Neural progenitor cell (in vitro differentiated cells): ENCODE measurements at regions not wholly inside any gene's neighbourhood (a gene's known extent, or its start where the extent isn't known, plus 50 kb on each side); places are given as distances from the start of the nearest gene placed in this dataset.

Source experiments
- DNase-seq: peaks from one replicate; pipeline ENCODE4 v3.0.0-alpha.2; 2016; ENCODE audit warnings: low spot score
- H2AFZ ChIP-seq: fragments of 200-600 bp; sonication (generic); replicated peaks from 2 replicates; pipeline ENCODE4 v1.6.1; 2016; ENCODE audit warnings: antibody characterized with exemption
- H3F3A ChIP-seq: fragments of 200-600 bp; sonication (generic); 2 replicates; pipeline ENCODE4 v1.6.1; 2016; ENCODE audit warnings: antibody characterized with exemption, low read depth
- H3K27ac ChIP-seq: fragments of 200-600 bp; sonication (generic); 2 replicates; pipeline ENCODE4 v1.5.1; 2016; ENCODE audit warnings: mild to moderate bottlenecking
- H3K27me3 ChIP-seq: fragments of 200-600 bp; sonication (generic); 2 replicates; pipeline ENCODE4 v1.6.1; 2016; ENCODE audit warnings: mild to moderate bottlenecking, moderate library complexity
- H3K36me3 ChIP-seq: fragments of 200-600 bp; sonication (generic); 2 replicates; pipeline ENCODE4 v1.5.1; 2016
- H3K4me1 ChIP-seq: fragments of 200-600 bp; sonication (generic); 2 replicates; pipeline ENCODE4 v1.6.1; 2016; ENCODE audit warnings: mixed run types
- H3K4me2 ChIP-seq: fragments of 200-600 bp; sonication (generic); 2 replicates; pipeline ENCODE4 v1.6.1; 2016
- H3K4me3 ChIP-seq: fragments of 200-600 bp; sonication (generic); 2 replicates; pipeline ENCODE4 v1.5.1; 2016
- H3K79me2 ChIP-seq: fragments of 200-600 bp; sonication (generic); 2 replicates; pipeline ENCODE4 v1.6.1; 2016; ENCODE audit warnings: low read depth
- H3K9ac ChIP-seq: fragments of 200-600 bp; sonication (generic); 2 replicates; pipeline ENCODE4 v1.6.1; 2016
- H3K9me3 ChIP-seq: fragments of 200-600 bp; sonication (generic); 2 replicates; pipeline ENCODE4 v1.5.1; 2016; ENCODE audit warnings: low read depth
- H4K20me1 ChIP-seq: fragments of 200-600 bp; sonication (generic); 2 replicates; pipeline ENCODE4 v1.6.1; 2016; ENCODE audit warnings: low read depth
- H3K27ac Mint-ChIP-seq: 3 replicates; pipeline ENCODE4 v1.8.0; 2021; ENCODE audit warnings: mixed read lengths
- H3K27me3 Mint-ChIP-seq: 2 replicates; pipeline ENCODE4 v1.8.0; 2022; ENCODE audit warnings: low read depth, mild to moderate bottlenecking, inconsistent platforms, moderate library complexity, mixed read lengths; ENCODE audit not compliant: insufficient read depth
- H3K36me3 Mint-ChIP-seq: 3 replicates; pipeline ENCODE4 v1.8.0; 2021; ENCODE audit warnings: mixed read lengths
- H3K4me1 Mint-ChIP-seq: 3 replicates; pipeline ENCODE4 v1.8.0; 2021; ENCODE audit warnings: mixed read lengths
- H3K4me3 Mint-ChIP-seq: 3 replicates; pipeline ENCODE4 v1.8.0; 2021; ENCODE audit warnings: mild to moderate bottlenecking, moderate library complexity, mixed read lengths
- H3K9me3 Mint-ChIP-seq: 3 replicates; pipeline ENCODE4 v1.8.0; 2020; ENCODE audit warnings: mixed read lengths
- EZH2 ChIP-seq: fragments of 200-600 bp; sonication (generic); IDR thresholded peaks from 2 replicates; pipeline ENCODE4 v1.6.1; 2017; ENCODE audit warnings: antibody characterized with exemption, mild to moderate bottlenecking, moderate library complexity
- EZH2phosphoT487 ChIP-seq: fragments of 200-600 bp; sonication (generic); IDR thresholded peaks from 2 replicates; pipeline ENCODE4 v1.6.1; 2017; ENCODE audit warnings: antibody characterized with exemption
- TF ChIP-seq, protein P1 (sequence below): fragments of 200-600 bp; sonication (generic); IDR thresholded peaks from 2 replicates; pipeline ENCODE4 v1.5.1; 2017; ENCODE audit warnings: antibody characterized with exemption, mild to moderate bottlenecking

- H3K27ac Mint-ChIP-seq, result no peak overlapping the region
- Histone ChIP-seq H3K79me2 (no peaks in the 10 kb centered on the region), H3F3A (no peaks in the 10 kb centered on the region), H3K36me3 (no peaks in the 10 kb centered on the region), H3K4me3 (no peak overlapping the region), H3K9ac (no peak overlapping the region), H4K20me1 (no peaks in the 10 kb centered on the region), H3K27ac (no peak overlapping the region), H3K4me1 (no peaks in the 10 kb centered on the region), H3K27me3 (no peaks in the 10 kb centered on the region), H3K4me2 (no peak overlapping the region), H3K9me3 (no peaks in the 10 kb centered on the region), H2AFZ (no peak overlapping the region)
- no peak for DNase-seq
- TF ChIP-seq, protein P1, sequence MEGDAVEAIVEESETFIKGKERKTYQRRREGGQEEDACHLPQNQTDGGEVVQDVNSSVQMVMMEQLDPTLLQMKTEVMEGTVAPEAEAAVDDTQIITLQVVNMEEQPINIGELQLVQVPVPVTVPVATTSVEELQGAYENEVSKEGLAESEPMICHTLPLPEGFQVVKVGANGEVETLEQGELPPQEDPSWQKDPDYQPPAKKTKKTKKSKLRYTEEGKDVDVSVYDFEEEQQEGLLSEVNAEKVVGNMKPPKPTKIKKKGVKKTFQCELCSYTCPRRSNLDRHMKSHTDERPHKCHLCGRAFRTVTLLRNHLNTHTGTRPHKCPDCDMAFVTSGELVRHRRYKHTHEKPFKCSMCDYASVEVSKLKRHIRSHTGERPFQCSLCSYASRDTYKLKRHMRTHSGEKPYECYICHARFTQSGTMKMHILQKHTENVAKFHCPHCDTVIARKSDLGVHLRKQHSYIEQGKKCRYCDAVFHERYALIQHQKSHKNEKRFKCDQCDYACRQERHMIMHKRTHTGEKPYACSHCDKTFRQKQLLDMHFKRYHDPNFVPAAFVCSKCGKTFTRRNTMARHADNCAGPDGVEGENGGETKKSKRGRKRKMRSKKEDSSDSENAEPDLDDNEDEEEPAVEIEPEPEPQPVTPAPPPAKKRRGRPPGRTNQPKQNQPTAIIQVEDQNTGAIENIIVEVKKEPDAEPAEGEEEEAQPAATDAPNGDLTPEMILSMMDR, result no peak
- TF ChIP-seq EZH2phosphoT487, result no peak
- TF ChIP-seq EZH2, result no peak
- peaks cover 14% of the 10 kb centered on the region for H3K4me1 Mint-ChIP-seq
- H3K27me3 Mint-ChIP-seq, result peaks cover 10% of the 10 kb centered on the region
- no peak overlapping the region for H3K4me3 Mint-ChIP-seq
- peaks cover 2% of the 10 kb centered on the region for H3K9me3 Mint-ChIP-seq
- H3K36me3 Mint-ChIP-seq, result no peaks in the 10 kb centered on the region
Measured at GRCh38 chr2:238725298-238725697, 122.6 kb upstream of the TWIST2 start.

DNA sequence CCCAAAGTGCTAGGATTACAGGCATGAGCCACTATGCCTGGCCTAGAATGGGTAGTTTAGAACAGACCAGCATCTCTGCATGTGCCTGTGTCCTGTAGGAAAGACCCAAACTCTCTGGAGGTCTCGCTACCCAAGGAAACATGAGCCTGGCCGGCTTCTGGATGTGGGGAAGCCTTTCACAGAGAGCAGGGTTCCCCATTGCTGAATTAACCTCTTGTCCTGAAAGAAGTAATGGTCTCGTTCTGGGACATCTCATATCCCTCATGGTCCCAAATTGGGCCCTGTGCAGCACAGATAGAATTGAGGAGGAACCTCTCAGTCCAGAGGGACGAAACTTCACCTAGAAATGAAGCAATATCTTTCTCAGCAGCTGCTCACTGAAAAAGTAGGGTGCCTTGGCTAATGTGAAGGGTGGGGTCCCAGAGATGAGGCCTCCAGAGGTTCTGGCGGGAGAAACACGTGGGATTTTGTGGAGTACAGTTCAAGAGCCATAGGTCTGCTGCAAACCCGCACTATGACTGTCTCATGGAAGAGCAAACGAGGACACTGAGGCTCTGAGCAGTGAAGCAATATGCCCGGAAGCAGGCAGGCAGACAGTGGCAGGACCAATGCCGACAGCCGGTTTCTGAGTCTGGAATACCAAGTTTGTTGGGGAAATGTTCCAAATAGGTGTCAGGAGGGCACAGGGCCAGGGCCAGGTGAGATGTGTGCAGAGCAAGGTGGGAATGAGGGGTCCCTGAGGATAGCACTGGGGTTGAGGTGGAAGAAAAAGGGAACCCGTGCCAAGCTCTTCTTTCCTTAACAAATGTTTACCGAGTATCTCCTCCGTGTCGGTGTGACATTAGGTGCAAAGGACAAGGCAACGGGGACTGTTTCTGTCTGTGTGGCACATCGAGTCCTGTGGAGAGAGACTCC lies 121.0 kb upstream of the TWIST2 start:
- no peaks in the 10 kb centered on the region for H3K9me3 ChIP-seq
- no peaks in the 10 kb centered on the region for H3K79me2 ChIP-seq
- H3K27ac ChIP-seq, result no peak overlapping the region
- H3K27me3 ChIP-seq, result no peaks in the 10 kb centered on the region
- no peak overlapping the region for H3K4me2 ChIP-seq
- peaks cover 14% of the 10 kb centered on the region for H3K4me1 Mint-ChIP-seq
- DNase-seq, result no peak
- no peaks in the 10 kb centered on the region for H3F3A ChIP-seq
- H2AFZ ChIP-seq, result no peak overlapping the region
- H3K4me3 ChIP-seq, result no peak overlapping the region
- H3K36me3 Mint-ChIP-seq, result no peaks in the 10 kb centered on the region
- peaks cover 10% of the 10 kb centered on the region for H3K27me3 Mint-ChIP-seq
- no peaks in the 10 kb centered on the region for H4K20me1 ChIP-seq
- H3K9ac ChIP-seq, result no peak overlapping the region
- H3K9me3 Mint-ChIP-seq, result peaks cover 2% of the 10 kb centered on the region
- H3K4me3 Mint-ChIP-seq, result no peak overlapping the region
- TF ChIP-seq EZH2, result no peak
- TF ChIP-seq EZH2phosphoT487, result no peak
- TF ChIP-seq, protein P1, result no peak
- no peaks in the 10 kb centered on the region for H3K4me1 ChIP-seq
- no peak overlapping the region for H3K27ac Mint-ChIP-seq
- H3K36me3 ChIP-seq, result no peaks in the 10 kb centered on the region

- no peaks in the 10 kb centered on the region for H3F3A ChIP-seq
- Mint-ChIP-seq H3K4me1 (peaks cover 14% of the 10 kb centered on the region), H3K4me3 (no peak overlapping the region), H3K9me3 (peaks cover 2% of the 10 kb centered on the region), H3K27ac (no peak overlapping the region), H3K27me3 (peaks cover 8% of the 10 kb centered on the region), H3K36me3 (no peaks in the 10 kb centered on the region)
- DNase-seq, result no peak
- H3K79me2 ChIP-seq, result no peaks in the 10 kb centered on the region
- TF ChIP-seq EZH2 (no peak), EZH2phosphoT487 (no peak)
- TF ChIP-seq, protein P1, result no peak
- H4K20me1 ChIP-seq, result no peaks in the 10 kb centered on the region
- H3K4me3 ChIP-seq, result no peak overlapping the region
- no peak overlapping the region for H3K4me2 ChIP-seq
- no peaks in the 10 kb centered on the region for H3K27me3 ChIP-seq
- no peak overlapping the region for H2AFZ ChIP-seq
- H3K9me3 ChIP-seq, result no peaks in the 10 kb centered on the region
- H3K9ac ChIP-seq, result no peak overlapping the region
- H3K4me1 ChIP-seq, result no peaks in the 10 kb centered on the region
- H3K36me3 ChIP-seq, result no peaks in the 10 kb centered on the region
- H3K27ac ChIP-seq, result no peak overlapping the region
Measured at GRCh38 chr2:238727585-238728329, 120.1 kb upstream of the TWIST2 start.
